H4 (cell line): ENCODE measurements at regions not wholly inside any gene's neighbourhood (a gene's known extent, or its start where the extent isn't known, plus 50 kb on each side); places are given as distances from the start of the nearest gene placed in this dataset.

Experiments used
- DNase-seq: peaks from one replicate; pipeline ENCODE4 v3.0.0-alpha.2; 2015; ENCODE audit warnings: low spot score

- no peak for DNase-seq
These were observed 71.8 kb downstream of the FUNDC1 start for GRCh38 chrX:44470816-44471215.

GRCh38 chrX:44462850-44463249 is 79.8 kb downstream of the FUNDC1 start:
- no peak for DNase-seq

GRCh38 chrX:44459501-44459900 is 83.2 kb downstream of the FUNDC1 start:
- peak; percentile 12 for DNase-seq

GRCh38 chrX:44456685-44457084 is 86.0 kb downstream of the FUNDC1 start:
- DNase-seq: no peak

- no peak for DNase-seq
These were observed 91.6 kb downstream of the FUNDC1 start for GRCh38 chrX:44451056-44451455.

GRCh38 chrX:44447214-44447613 is 95.4 kb downstream of the FUNDC1 start:
- DNase-seq: no peak

- no peak for DNase-seq
These were observed 96.5 kb upstream of the EFHC2 start for GRCh38 chrX:44440006-44440405.

GRCh38 chrX:44439242-44439794 is 95.8 kb upstream of the EFHC2 start:
- DNase-seq: no peak

- no peak for DNase-seq
These were observed 91.6 kb upstream of the EFHC2 start for GRCh38 chrX:44435047-44435446.

GRCh38 chrX:44433556-44433955 is 90.1 kb upstream of the EFHC2 start:
- no peak for DNase-seq

GRCh38 chrX:44432641-44433040 is 89.2 kb upstream of the EFHC2 start:
- DNase-seq: peak; percentile 31

- DNase-seq: peak; percentile 6
These were observed 87.7 kb upstream of the EFHC2 start for GRCh38 chrX:44431194-44431593.

- no peak for DNase-seq
These were observed 85.6 kb upstream of the EFHC2 start for GRCh38 chrX:44428989-44429627.

- no peak for DNase-seq
These were observed 79.2 kb upstream of the EFHC2 start for GRCh38 chrX:44422631-44423030.

- no peak for DNase-seq
These were observed 72.3 kb upstream of the EFHC2 start for GRCh38 chrX:44415639-44416386.

- no peak for DNase-seq
These were observed 57.7 kb upstream of the EFHC2 start for GRCh38 chrX:44401151-44401550.

GRCh38 chrX:44400588-44400987 is 57.1 kb upstream of the EFHC2 start:
- DNase-seq: peak; percentile 59

GRCh38 chrX:44400161-44400560 is 56.7 kb upstream of the EFHC2 start:
- no peak for DNase-seq
